ENCODE measurements at regions not wholly inside any gene's neighbourhood (a gene's known extent, or its start where the extent isn't known, plus 50 kb on each side); places are given as distances from the start of the nearest gene placed in this dataset.

DNA sequence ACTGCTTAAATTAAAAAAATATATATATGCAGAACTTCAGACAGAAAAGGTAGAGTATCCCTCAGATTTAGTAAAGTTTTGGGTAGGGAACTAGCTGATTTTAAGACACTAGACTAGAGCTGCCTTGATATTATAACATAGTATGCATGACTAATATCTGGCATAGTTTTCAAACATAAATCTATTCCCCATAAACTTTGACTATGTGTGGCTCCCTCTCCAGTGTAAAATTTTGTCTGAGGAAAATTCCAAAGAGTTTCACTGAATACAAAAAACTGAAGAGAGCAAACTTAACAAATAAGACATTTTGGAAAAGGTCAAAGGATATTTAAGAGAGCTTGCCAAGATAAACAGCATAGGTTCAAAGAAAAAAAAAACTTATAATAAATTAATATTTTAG is 66.2 kb upstream of the ZNF462 start:
- DNase-seq = no peak

DNA sequence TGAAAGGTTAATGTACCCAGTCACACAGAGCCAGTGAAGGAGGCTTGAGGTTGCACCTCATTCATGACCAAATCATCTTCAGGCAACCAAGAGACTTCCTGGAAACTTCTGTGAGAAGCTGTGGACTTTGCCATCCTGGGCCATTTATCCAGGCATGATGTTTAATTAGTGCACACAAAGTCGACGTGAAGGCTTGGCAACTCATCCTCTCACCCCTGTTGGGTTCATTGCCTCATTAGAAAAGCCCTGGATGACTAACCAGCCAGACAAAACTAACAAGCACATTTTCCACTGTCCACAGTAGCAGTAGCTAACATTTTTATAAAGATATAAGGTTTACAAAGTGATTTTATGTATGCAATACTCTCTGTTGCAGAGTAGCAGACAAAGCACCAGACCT is 65.7 kb upstream of the ZNF462 start:
- DNase-seq = no peak

DNA sequence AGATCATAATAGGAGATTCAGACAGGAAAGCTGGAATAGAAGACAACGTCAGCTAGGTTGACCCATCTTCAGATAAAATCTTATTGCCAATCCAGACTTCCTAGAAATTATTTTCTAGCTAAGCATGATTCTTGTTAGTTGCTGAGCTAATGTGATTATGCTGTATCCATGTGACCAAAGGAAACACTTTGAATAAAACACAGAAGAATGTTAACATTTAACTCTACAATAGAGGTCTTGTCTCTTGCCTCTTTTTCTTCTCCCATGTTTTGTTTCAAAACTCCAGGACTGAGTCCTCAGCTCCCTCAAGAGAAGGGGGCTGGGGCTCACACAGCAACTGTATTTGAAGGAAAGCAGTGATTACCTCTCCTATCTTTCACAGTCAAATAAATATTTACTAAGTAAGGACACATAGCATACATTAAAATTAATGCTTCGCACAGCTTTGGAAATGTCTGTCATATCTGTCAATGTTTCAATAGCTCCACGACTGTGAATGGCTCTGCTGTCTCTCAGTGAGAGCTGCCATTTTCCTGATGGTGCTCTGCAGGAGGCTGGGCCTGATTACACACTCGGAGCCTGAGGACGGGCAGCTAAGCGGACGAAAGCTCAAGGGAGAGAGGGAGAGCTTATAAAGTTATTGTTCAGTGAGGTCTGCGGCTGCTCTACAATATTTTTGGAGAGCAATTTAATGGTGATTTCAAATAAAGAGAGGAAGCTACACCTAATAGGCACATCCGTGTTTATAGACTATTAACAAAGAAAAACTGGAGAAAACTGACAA is 64.8 kb upstream of the ZNF462 start:
- no peak for DNase-seq

DNA sequence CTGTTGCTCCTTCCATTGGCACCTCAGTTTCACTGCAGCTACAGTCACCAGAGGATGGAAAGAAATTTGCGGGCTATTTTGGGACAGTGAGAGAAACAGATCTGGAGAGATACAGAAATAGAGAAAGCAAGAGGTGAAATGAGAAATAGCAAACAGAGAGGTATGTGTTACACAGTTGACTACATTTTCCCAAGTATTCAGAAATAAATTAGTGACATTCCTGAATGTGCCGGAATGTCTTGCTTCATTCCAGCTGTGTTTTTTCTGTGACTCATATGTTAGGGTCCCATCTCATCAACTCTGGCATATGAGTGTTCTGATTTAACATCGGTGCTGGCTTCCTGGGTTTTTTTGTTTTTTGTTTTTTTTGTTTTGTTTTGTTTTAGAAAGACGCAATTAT is 63.8 kb upstream of the ZNF462 start:
- no peak for DNase-seq

DNA sequence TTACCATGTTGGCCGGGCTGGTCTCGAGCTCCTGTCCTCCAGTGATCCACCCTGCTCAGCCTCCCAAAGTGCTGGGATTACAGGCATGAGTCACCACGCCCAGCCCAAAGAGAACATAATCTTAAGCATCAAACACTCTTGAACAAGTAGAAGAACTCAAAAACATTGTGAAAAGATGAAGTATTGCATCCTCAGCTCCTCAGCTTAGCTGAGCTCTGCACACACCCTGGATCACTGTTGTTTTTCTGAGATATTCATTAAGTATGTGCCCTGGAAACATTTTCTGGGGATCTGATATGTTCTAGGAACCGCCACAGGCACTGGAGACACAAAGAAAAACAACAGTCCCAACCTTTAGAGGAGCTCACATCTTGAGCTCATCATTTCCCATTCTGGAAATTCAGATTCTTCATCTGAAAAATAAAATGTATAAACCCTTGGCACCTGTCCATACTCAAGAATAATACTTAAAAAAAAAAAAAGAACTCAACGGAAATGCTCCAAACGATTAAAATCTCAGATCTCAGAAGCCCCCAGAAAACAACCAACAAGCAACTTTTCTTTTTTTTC is 62.2 kb upstream of the ZNF462 start:
- no peak for DNase-seq

DNA sequence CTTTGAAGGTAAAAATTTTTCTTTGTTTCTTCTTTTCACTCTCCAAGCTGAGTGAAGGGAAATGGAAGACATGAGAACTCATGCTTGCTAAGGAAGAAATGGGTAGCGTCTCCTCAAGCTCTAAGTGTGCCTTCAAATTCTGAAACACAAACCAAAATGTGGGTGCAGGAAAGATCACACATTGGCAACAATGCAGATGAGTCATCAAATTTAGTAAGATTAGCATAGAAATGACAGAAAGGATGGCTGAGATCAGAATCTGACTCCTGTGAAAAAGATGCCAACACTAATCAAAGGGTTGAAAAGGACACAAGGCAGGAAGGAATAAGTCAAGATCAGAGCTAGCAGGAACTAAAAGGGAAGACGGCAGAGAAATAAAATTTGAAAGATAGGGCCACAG is 61.1 kb upstream of the ZNF462 start:
- no peak for DNase-seq
